HG03175 (cell line): ENCODE measurements at regions not wholly inside any gene's neighbourhood (a gene's known extent, or its start where the extent isn't known, plus 50 kb on each side); places are given as distances from the start of the nearest gene placed in this dataset.
"Not testable (repeated sequence)": the region's sequence is repeated elsewhere in the genome, so short reads cannot be mapped to it uniquely, and the experiment has no call there.

Experiments used
- ATAC-seq: cut with Tn5 transposase; IDR thresholded peaks from one replicate; pipeline ENCODE4 v1.9.1; 2021; ENCODE audit warnings: mild to moderate bottlenecking, moderate library complexity; ENCODE audit not compliant: unreplicated experiment

DNA sequence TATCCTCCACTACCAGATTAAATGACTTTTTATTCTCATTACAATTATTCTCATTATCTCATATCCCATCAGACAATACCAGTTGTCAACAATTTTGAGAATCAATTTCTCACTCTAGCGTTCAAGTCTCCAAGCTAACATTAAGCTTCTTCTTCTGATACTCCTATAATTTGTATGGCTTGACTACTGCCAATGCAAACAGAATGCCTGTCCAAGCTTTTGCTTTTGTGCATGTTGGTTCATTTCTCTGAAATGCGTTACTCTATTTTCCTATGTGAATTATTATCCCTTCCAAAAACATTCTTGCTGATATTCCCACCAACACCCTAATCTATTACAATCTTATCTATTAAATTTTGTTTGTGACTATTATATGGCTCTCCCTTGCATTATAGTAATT is 1602.3 kb downstream of the C4orf33 start:
- ATAC-seq, result no peak

DNA sequence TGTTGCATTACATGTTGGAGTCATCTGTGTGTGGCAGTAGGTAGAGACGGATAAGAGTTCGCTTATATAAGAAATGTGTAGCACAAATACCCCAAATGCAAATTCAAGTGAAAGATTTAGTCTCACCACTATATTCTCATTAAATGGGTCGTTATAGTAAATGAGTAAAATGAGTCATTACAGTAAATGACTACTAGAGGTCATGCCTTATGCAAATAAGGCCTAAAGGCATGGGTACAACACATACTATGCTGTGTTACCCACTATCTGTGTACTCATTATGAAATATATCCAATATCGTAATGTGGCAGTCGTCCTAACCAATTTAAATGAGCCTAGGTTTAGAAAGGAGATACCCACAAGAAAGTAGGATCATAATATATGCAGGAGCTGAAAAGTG is 1603.1 kb downstream of the C4orf33 start:
- no peak for ATAC-seq

DNA sequence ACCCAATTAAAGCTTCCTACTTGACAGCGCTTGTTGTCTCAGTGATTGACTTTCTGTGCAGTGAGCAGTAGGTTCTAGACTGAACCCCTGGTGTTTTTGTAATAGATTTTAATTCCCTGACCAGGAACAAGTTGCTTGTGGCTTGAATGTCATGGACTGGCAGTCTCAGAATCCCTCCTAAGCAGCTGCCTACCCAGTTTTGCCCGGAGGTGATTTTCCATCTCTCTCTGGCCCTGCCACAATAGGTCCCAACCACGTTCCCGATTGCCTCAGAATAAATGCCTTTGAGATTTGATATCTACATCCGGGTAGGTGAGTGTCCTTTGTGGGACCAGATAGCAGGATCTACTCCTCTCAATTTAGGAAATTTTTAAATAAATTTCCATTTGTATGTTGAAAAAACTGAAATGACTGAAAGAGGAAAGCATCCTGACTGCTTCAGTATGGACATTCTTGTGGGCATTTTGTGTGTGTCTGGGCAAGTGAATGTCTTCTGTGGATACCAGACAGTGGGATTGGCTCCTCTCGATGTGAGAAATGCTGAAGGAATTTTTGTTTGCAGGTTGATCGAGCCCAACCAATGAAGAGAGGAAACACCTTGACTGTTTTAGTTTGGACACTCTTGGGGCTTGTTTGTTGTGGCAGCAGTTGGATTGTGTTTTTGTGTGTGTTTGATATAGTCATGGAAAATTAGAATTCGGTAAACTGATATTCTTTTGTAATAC is 1607.4 kb downstream of the C4orf33 start:
- no peak for ATAC-seq

GRCh38 chr4:130705023-130705422 is 1609.1 kb downstream of the C4orf33 start:
- ATAC-seq, result no peak

GRCh38 chr4:130712038-130712437 is 1616.1 kb downstream of the C4orf33 start:
- no peak for ATAC-seq

- no peak for ATAC-seq
These were observed 1618.1 kb downstream of the C4orf33 start for GRCh38 chr4:130714006-130714405.

DNA sequence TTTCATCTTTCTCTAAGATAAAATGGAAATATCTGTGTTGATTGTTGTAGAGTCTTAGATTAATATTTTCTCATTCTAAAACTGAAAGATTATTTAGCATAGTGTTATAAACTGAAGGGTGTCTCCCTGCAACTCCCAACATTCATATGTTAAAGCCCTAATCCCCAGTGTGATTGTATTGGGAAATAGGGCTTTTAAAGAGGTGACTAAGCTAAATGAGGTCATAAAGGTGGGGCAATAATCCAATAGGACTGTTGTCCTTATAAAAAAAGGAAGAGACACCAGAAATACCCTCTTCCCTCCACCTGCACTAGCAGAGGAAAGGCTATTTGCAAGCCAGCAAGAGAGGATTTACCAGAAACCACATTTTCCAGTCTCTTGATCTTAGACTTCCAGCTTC is 1626.4 kb downstream of the C4orf33 start:
- ATAC-seq, result no peak

DNA sequence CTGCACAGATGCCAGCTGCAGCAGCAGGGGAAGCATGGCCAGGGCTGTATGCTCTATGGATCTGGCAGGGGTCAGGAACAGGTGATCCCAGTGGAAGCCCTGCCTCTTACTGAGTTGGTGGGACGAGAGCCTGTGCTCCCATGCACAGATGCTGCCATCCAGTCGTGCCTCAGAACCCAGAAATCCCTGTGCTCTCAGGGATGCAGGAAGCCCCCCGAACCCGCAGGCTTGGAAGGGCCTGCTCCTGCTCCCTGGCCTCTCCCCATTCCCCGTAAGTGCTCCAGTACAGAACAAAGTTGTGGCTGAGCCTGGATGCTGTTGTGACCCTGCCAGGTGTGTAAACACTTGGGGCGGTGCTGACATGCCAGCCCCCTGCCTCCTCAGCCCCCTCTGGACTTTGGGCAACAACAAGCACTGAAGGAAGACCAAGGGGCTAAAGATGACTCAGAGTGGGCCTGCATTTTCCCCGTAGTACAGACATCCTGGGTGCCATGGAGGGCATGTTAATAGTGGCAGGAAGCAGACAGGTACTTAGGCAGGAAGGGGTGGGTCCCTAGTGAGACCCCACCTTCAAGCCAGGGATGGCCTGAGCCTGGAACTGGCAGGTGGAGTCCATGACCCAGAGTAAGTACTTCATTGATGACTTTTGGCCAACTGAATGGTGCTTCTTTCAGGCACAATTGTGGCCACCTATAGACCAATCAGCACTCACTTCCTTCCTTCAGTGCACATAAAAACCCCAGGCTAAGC is 1640.7 kb downstream of the C4orf33 start:
- ATAC-seq, result no peak

- no peak for ATAC-seq
These were observed 1642.3 kb downstream of the C4orf33 start for GRCh38 chr4:130738233-130738632.

GRCh38 chr4:130747842-130748241 is 1651.9 kb downstream of the C4orf33 start:
- ATAC-seq, result no peak

- ATAC-seq, result no peak
These were observed 1658.0 kb downstream of the C4orf33 start for GRCh38 chr4:130753926-130754325.

- no peak for ATAC-seq
These were observed 1664.3 kb downstream of the C4orf33 start for GRCh38 chr4:130760246-130760645.

DNA sequence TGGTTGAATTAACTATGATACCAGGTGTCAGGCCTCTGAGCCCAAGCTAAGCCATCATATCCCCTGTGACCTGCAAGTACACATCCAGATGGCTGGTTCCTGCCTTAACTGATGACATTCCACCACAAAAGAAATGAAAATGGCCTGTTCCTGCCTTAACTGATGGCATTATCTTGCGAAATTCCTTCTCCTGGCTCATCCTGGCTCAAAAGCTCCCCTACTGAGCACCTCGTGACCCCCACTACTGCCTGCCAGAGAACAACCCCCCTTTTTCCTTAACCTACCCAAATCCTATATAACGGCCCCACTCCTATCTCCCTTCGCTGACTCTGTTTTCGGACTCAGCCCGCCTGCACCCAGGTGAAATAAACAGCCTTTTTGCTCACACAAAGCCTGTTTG is 1671.4 kb downstream of the C4orf33 start:
- ATAC-seq, result not testable (repeated sequence)

DNA sequence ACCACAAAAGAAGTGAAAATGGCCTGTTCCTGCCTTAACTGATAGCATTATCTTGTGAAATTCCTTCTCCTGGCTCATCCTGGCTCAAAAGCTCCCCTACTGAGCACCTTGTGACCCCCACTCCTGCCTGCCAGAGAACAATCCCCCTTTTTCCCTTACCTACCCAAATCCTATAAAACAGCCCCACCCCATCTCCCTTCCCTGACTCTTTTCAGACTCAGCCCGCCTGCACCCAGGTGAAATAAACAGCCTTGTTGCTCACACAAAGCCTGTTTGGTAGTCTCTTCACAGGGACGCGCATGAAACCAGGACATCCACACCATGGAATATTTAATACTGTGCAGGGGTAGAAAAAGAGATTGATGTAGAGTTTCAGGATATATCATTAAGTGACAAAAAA is 1677.0 kb downstream of the C4orf33 start:
- not testable (repeated sequence) for ATAC-seq

DNA sequence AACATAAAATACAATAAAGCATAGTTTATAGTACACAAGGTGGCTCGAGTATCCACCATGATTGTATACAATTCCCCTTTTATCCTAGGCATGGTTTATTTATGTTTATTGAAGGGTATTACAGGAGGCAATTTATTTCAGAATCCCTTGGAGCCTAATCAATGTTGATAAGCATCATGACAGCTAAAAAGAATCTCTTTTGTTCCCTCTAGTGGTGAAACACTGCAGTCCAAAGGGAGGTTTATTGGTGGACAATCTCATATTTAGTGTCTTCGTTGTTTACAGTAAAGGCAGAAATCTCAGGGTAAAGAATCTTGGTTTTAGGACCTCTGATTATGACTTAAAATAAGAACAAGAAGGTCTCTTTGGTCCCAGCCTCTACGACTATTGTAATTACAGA is 1712.5 kb downstream of the C4orf33 start:
- no peak for ATAC-seq

DNA sequence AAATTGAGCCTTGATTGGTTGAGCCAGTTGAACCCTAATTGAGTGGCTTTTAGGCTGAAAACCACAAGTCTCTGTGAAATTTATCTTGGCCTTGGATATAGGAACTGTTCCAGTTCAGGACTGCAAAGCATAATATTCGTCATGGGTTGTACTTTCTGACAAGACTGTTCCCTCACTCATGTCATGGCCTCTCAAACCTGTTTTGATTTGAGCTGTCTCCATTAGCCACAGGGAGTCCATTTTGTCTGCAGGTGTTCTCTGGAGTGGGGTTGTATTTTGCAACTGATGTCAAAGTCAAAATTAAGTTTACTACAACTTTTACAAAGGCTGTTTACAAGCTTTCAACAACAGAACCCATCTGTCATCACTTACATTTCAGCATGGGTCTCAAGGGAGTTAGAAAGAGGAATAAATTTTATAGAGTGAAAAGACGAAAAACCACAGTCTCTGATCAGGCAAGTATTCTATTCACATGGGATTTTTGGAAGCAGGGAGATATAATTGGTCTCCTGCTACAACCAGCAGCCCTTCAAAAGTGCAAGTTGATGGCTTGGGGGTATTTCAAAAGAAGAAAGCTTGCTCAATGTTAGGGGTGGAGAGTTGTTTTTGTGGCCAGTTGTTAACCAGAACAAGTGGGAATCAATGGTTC is 1716.3 kb downstream of the C4orf33 start:
- no peak for ATAC-seq

DNA sequence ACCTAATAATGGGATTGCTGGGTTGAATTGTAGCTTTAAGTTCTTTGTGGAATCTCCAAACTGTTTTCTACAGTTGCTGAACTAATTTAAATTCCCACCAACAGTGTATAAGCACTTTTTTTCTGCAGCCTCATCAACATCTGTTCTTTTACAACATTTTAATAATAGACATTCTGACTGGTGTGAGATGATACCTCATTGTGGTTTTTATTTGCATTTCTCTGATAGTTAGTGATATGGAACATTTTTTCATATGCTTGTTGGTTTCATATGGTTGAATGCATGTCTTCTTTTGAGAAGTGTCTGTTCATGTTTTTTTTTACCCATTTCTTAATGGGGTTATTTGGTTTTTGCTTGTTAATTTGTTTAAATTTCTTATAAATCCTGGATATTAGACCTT is 1718.9 kb downstream of the C4orf33 start:
- peak; percentile 67 for ATAC-seq

- ATAC-seq, result no peak
These were observed 1724.5 kb downstream of the C4orf33 start for GRCh38 chr4:130820448-130820847.

DNA sequence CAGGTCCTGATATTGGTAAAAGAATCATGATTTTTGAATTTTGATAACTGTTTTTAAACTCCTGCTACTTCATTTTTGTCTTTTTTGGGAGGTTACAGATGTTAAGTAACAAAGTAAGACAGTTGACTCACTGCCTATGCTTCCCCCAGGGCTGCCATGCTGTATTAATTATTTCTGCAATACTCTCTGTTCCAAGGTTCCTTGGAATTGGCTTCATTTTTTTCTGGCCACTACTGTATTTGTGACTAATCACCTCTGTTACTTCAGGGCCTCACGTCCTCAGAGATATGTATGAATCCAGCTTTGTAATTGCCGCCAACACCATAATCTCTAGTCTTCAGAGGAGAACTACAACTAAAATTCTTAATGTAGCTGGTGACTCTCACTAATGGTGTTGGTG is 1729.3 kb downstream of the C4orf33 start:
- ATAC-seq, result no peak

DNA sequence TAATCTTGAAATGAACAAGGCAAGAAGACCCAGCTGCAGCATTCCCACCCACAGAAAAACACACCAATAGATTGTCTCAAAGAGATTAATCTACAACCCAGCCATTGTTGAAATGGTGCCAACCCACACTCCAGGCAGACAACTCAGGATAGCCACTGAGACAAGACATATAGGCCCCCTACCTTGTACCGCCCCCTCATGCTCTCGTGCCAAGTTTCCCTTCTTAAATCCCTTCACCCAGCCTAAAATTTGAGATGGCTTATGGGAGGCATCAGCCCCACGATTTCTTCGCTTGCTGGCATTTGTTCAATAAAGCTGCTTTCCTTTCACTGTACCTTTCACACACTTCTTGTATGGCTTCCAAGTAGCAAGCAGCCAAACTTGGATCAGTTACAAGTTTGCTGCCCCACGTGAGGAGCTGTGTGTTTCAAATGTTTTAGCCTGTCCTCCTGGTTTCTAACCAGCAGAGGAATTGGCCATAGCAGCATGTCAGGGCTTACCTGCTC is 1754.1 kb downstream of the C4orf33 start:
- no peak for ATAC-seq

- ATAC-seq, result no peak
These were observed 1755.2 kb downstream of the C4orf33 start for GRCh38 chr4:130851107-130851506.

- ATAC-seq, result no peak
These were observed 1756.0 kb downstream of the C4orf33 start for GRCh38 chr4:130851932-130852331.
